Posterior cingulate gyrus (tissue), 11 donors: ENCODE measurements at regions not wholly inside any gene's neighbourhood (a gene's known extent, or its start where the extent isn't known, plus 50 kb on each side); places are given as distances from the start of the nearest gene placed in this dataset.

Experiments used
- DNase-seq, 10 donors: peaks; one replicate each; pipeline versions ENCODE4 v3.0.0 to v3.0.0-alpha.2; 2020 to 2021; ENCODE audit warnings: mixed read lengths in 3 of 10
- intact Hi-C: fragments of 100-400 bp; cut with DNase I; formaldehyde crosslinking; loops from one replicate; pipeline ENCODE4 v1.15.1; 2023

- no peak for DNase-seq
- intact Hi-C loops = no loop called here
These were observed 121.0 kb upstream of the TSPAN2 start for GRCh38 chr1:115210302-115210711.

- no peak for DNase-seq
- intact Hi-C loops = no loop called here
These were observed 115.2 kb upstream of the TSPAN2 start for GRCh38 chr1:115204513-115204912.

DNA sequence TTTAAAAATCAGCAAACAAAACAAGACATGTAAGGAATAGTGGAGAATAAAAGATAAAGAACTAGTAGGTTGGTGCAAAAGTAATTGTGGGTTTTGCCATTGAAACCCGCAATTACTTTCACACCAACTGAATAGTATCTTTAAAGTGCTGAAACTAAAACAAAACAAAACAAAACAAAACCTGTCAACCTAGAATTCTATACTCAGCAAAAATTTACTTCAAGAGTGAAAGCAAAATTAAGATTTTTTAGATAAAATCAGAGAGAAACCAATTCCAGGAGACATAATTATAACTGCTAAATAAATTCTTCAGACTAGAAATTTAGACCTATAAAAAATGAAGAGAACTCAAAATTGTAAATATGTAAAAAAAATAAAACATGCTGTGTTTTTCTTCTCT is 114.0 kb upstream of the TSPAN2 start:
- no peak for DNase-seq
- intact Hi-C loops = no loop called here

- DNase-seq = no peak
- intact Hi-C loops = no loop called here
These were observed 112.3 kb upstream of the TSPAN2 start for GRCh38 chr1:115201598-115201997.

- intact Hi-C loops = no loop called here
- no peak for DNase-seq
These were observed 110.3 kb upstream of the TSPAN2 start for GRCh38 chr1:115199416-115200132.

- no peak for DNase-seq
- intact Hi-C loops = no loop called here
These were observed 109.6 kb upstream of the TSPAN2 start for GRCh38 chr1:115198938-115199337.

DNA sequence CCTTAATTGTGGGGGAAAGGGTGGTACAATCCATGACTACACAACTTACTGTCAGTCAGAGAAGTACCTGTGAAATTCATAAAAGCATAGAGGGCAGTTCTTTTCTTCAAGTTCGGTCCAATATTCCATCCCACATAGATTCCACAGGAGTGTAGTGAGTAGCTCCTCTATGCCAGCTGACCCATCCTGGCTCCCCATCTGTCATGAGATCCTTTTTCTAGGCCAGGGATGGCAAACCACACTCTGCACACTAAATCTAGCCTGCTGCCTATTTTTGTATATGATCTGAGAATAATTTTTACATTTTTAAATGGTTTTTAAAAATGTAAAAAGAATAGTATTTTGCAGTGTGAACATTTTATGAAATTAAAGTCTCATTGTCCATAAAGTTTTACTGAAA is 107.0 kb upstream of the TSPAN2 start:
- intact Hi-C loops = no loop called here
- DNase-seq = no peak

- no peak for DNase-seq
- intact Hi-C loops = no loop called here
These were observed 105.2 kb upstream of the TSPAN2 start for GRCh38 chr1:115194506-115194905.

GRCh38 chr1:115193046-115193828 is 103.9 kb upstream of the TSPAN2 start:
- intact Hi-C loops = no loop called here
- DNase-seq = peak in 1 of 10 donors; percentile 50

DNA sequence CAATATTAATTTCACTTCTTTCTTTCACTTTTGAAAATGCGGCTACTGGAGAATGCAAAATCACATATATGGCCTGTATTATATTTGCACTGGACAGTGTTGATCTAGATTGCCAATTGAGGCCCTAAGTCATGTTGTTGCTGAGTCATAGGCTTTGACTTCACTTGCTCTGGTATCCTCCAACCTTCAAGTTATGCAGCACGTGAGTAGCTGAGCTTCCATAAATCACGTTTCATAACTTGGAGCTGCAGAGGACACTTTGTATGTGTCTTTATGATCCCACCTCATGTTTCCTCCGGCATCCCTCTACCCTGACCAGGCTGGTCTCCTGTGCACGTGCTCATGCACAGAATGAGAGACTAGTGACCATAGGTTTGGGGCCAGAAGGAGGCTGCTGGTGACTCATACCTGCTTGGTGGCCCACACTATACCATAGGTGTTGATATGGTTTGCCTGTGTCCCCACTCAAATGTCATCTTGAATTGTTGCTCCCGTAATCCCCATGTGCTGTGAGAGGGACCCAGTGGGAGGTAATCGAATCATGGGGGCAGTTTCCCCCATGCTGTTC is 103.0 kb upstream of the TSPAN2 start:
- intact Hi-C loops = no loop called here
- no peak for DNase-seq

GRCh38 chr1:115191691-115192090 is 102.4 kb upstream of the TSPAN2 start:
- intact Hi-C loops = no loop called here
- DNase-seq = no peak

GRCh38 chr1:115190540-115191170 is 101.4 kb upstream of the TSPAN2 start:
- intact Hi-C loops = no loop called here
- DNase-seq = no peak

GRCh38 chr1:115189814-115190539 is 100.7 kb upstream of the TSPAN2 start:
- DNase-seq = no peak
- intact Hi-C loops = no loop called here

GRCh38 chr1:115188680-115189395 is 99.5 kb upstream of the TSPAN2 start:
- intact Hi-C loops = no loop called here
- DNase-seq = peak in 1 of 10 donors; percentile 41

DNA sequence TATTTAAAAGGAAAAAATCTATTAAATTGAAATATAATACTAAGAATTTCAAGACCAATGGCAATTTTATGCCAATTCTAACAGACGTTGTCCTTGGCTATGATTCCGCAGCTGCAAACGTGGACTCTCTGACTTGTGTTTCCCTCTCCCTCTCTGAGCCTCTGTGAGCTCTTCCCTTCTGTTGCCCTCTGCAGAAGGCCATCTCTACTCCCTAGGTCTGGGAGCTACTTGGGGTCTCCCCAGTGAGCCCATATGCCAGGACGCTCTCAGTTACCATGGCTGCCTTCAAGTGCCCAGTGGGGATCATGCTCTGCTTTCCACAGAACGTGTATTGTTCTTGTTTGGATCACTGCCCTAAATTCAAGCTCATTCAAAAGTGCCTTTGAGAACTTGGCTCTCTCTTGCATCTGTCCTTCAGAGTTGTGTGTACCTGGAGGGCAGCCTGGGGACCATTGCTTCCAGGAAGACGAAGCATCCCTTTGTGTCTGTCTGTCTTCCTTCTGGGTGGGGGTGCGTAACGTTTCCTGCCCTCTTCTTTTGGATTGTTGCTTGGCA is 97.5 kb upstream of the TSPAN2 start:
- intact Hi-C loops = no loop called here
- peak in 2 of 10 donors; percentile 17 to 73 for DNase-seq

DNA sequence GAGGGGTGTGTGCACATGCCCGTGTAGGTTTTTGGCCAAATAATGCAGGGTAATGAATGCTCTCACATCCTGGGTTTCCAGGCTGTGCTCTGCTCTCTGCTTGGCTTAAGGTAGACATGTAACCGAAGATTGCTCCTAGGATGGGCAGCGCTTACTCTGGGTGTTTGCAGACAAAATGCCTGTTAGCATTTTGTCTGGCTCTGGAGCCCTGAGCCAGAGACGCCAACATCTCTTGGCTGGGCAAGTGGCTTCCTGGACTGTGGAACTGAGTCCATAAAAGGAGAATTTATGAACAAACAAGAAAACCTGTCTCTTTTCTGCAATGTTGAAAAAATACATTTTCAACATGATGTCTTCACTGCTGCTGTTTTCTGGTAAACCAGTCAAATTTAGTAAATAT is 96.0 kb upstream of the TSPAN2 start:
- intact Hi-C loops = no loop called here
- no peak for DNase-seq

- DNase-seq = no peak
- intact Hi-C loops = no loop called here
These were observed 95.6 kb upstream of the TSPAN2 start for GRCh38 chr1:115184951-115185331.

DNA sequence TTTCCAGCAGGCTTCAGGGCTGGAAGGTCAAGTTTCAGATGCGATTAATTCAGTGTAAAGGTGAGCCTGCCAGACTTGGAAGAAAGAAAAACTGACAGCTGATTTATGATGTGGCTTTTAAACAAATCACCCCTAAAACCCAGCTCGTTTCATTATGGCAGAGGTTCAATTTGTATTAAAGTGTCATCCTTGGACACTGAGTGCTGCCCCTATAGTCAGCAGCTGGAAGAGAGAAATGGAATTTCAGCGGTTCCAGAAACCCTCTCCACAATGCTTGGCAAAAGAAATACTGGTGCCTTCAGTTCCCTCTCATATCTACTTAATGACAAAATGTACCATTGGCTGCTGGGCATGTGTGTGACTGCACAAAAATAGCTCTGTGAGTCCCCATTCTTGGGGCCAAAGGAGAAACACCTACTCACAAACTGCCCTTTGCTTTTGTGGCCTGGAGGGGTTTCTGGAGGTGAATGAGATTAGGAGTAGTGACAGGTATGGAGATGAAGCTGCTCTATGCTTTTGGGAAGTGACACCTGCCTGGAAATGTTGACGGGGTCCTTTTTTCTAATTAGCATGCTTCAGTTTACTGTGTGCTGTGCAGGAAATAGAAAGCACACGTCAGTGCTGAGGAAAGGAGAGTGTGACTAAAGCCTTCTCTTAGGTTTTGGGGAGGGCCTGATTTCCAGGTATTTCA is 95.1 kb upstream of the TSPAN2 start:
- intact Hi-C loops = no loop called here
- no peak for DNase-seq

DNA sequence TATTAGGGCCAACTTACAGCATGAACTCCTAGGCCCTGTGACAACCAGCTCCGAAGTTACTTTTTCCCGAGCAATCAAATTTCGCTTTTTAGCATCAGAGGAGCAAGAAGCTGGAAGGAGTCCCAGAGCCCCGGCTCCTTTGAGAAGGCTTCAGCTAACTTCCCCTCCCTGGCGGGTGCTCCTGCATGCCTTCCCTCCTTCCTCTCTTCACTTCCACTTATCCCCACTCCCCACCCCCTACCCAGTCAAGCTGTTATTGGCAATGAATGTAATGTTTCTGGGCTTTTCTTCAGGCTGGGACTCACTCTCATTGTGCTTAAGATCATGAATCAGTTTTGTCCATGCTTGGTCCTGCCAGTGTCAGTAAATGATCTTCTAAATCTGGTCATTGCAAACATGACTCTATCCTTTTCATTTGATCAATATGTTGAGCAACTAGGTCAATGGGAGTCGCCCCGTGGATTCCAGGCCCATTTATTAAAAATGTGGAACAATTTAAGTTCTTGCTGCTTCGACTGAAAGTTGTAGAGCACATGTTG is 94.5 kb upstream of the TSPAN2 start:
- DNase-seq = no peak
- intact Hi-C loops = no loop called here
